Right ventricle myocardium superior (tissue), 1 donor: ENCODE measurements at regions not wholly inside any gene's neighbourhood (a gene's known extent, or its start where the extent isn't known, plus 50 kb on each side); places are given as distances from the start of the nearest gene placed in this dataset.

Experiments
- ATAC-seq: fragments of 200-7000 bp; cut with Tn5 transposase; one replicate; pipeline ENCODE4 v1.9.1; 2020; ENCODE audit warnings: mild to moderate bottlenecking; ENCODE audit not compliant: poor library complexity
- DNase-seq: peaks from one replicate; pipeline ENCODE4 v3.0.0-alpha.2; 2020
- intact Hi-C: fragments of 100-400 bp; cut with DNase I; formaldehyde crosslinking; loops from one replicate; pipeline ENCODE4 v1.11.2; 2022
- donor health status: DM: no; HTN: yes; CAD: no; lungs with severe emphysema.

DNA sequence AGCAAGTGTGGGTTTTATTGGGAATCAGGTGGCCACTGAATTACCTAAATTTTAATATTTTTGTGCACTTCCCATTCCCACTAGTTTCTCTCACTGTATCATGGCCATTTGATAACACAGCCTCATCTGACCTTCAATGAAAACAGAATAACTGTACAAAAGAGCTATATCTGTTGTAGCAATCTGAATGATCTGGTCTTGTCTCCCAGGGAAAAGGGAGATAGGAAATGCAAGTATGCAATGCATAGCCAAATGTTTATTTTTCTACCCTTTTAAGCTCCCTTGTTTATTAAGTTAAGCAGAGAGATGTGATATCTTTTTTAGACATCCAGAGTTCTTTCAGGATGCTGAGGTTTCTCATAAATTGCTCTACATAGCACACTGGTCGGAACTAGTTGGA, 288.3 kb upstream of the CLINT1 start:
- no peak for ATAC-seq
- DNase-seq, result no peak
- intact Hi-C loops, result no loop called here

DNA sequence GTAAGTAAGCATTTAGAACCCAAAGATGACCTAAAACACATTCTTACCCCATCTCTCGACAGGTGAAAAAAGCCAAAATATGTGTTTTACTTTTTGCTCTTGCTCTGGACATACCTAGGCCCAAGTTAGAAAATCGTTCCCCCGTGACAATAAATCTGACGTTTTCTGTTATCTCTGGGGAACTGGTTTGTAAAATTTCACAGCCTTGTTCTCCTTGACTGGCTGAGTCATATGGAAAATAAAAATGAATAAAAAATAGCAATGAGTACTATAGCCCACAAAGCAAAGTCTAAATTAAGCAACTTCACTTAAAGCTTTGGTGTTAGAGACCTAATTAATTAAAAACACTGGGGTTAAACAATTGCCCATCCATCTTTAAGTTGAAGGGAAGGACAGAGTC, 286.9 kb upstream of the CLINT1 start:
- intact Hi-C loops, result no loop called here
- no peak for DNase-seq
- ATAC-seq, result no peak

DNA sequence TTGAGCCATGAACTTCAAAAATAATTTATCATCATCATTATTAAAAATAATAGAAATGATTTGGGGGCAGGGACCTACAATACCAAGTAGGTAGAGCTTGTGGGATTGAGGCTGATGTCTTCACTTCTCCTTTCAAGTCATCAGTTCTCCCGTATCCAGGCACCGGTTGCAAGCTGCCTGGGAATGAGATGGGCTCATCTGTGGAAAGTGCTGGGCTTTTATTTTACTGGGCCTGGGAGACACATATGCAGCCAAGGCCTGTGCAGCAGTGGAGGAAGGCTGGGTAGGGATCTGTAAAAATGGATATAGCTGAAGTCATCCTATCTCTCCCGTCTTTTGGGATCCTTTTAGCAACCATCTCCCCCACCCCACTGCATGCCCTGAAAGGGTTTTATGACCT, 284.1 kb upstream of the CLINT1 start:
- ATAC-seq, result no peak
- intact Hi-C loops, result no loop called here
- no peak for DNase-seq

DNA sequence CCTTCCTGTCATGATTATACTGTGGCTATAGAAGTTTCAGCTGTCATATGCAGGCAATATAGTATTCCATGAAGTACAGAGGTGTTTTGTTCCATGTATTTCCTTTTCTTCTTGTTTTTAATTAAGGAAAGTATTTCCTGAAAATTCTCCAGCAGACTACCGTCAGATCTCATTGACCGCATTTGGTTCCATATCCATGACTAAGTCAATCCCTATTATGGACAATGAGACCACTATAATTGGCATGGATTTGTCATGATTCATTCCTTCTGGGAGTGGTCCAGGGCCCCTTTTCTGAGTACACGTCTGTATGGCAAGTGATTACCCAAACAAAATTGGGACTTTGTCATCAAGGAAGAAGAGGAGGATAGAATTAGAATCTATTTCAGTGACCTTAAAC, 283.2 kb upstream of the CLINT1 start:
- intact Hi-C loops, result no loop called here
- DNase-seq, result no peak
- no peak for ATAC-seq

DNA sequence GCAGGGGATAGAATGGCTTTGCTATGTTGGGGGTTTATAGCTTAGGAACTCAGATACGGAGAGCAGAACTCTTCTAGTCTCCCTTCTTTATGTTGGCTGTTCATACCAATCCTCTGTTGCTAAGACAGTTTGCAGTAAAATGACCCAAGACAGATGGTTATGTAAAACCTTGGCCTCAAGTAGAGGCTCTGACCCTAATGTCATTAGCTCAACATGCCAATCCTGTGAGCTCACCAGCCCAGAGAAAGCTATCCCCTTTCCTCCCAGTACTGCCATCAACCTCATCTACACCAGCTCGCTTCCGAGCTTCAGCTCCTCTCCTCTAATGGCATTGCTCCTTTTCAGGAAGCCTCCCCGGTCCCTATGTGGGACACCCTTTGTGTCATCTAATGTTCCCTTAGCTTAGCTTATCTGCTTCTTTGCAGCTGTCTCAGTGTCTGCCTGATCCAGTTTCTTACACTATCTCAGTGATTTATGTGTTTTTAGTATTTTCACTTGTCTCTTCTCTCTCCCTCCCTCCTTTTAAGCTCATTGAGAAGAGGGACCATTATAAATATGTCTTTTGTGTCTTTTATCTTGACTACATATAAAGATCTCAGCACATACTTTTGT, 281.3 kb upstream of the CLINT1 start:
- intact Hi-C loops, result no loop called here
- peak; percentile 81 for ATAC-seq
- DNase-seq, result peak; percentile 45

DNA sequence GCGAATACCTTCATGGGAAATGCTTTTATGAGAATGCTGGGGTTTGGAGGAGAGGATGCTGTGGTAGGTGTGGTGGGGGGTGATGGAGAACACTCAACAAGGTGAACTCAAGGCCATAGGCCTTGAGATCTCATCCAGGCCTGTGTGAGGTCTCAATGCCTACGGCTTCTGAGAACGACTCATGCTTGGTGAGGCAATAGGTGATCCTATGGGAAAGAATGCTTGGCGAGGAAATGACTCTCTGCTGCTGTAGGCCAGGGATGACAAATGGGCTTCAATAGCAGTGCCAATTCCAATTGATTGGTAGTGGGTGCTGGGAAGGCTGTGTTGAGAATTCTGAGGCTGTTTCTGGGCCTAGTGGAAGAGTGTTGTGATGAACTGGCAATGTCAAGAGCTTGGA, 280.2 kb upstream of the CLINT1 start:
- ATAC-seq, result no peak
- DNase-seq, result no peak
- intact Hi-C loops, result no loop called here

DNA sequence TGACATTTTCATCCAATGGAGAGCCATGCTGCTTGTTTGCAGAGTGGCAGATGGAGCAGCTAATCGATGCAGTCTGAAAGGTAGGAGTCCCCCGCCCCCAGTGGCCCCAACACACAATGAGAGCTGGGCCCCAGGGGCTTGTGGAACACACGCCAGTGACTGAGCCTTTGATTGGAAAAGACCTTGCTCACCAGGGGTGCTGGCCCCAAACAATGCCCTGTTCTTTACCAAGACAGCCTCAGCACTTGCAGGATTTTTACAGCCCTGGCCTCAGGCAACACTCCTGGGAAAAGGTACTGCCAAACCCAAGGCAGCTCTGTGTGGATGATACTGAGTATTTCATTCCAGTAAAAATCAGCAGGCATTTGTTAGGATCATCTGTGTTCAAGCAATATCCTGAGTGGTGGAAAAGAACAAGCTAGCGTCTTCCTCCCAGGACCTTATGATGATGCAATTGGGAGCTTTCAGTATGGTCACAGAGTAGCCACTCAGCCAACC, 276.8 kb upstream of the CLINT1 start:
- DNase-seq (peak; percentile 55), ATAC-seq (peak; percentile 80)
- intact Hi-C loops, result no loop called here

DNA sequence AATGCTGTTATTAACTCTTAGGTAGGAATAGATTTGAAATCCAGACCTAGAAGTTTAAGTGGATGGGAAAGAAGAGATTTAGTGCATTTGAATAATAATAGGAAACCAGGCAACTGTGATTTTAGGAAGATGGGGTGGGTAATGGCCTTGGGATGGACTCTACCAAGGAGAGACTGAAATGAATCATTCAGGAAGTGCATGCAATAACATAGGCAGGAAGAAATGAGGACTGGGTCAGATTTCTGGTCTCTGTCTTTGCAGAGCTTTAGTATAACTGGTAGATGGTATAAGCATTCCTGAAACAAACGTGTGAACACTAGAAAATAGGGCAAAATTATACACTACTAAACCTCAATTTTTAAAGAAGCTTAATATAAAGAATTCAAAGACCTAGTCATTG, 274.4 kb upstream of the CLINT1 start:
- ATAC-seq (no peak), DNase-seq (no peak)
- intact Hi-C loops, result no loop called here

DNA sequence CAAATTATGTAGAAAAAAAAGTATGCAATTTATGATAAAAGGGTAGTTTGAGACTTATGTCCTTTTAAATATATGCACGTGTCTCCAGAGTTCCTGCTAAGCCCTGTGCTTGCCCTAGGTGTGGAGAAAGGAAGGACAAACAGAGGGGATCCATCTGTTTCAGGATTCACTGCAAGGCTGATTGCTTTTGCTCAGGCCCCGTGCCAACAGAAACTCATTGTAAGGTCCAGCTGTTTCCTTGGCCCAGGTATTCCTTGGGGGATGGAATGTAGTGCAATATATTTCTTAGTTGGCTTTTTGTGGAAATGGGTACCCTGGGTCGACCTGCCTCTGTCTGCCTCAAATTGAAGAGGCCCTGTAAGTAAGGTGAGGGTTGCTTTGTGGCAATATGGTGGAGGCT, 268.6 kb upstream of the CLINT1 start:
- no peak for ATAC-seq
- intact Hi-C loops, result no loop called here

DNA sequence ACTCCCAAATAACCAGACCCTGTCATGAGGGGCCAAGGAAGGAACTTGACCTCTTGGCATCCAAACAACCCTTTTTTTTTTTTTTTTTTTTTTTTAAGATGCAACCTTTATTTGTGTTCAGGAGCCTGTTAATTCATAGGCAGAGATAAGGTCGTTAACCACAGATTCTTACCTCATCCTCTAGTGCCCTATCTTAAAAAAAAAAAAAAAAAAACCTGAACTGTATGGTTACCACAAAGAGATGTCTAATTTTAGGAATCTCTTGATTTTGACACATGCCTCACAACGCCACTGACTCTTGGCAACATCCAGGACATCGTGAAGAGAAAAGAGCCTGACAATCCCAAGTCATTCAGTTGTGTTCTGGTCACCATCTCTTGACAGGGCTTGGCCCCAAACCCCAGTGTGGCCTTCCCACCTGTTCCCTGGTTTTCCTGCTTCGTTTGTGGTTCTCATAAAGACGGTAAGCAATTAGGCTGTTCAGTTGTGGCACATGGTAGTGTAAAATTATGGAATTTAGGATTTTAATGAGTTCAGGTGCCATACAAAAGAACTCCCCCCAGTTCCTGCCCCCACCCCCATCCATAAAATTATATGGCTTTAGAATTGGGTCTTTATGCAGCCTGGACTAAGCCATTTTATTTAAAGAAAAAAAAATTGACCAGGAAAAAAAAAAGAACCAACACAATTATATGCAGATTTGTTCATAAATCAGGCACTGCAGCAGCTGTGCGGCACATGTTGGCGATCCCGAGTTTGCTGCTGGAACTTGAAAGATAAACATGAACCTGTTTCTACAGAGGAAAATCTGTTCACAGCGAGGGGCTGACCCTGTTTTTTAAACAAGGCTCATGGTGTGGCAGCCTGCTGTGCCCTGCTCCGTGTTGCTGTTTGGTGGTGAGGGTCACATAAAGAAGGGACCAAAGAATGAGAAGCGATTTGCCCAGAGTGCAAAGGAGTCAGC, 267.8 kb upstream of the CLINT1 start:
- ATAC-seq (no peak), DNase-seq (no peak)
- intact Hi-C loops, result no loop called here

More for the DNA sequence above, 268.6 kb upstream of the CLINT1 start:
- no peak for DNase-seq

DNA sequence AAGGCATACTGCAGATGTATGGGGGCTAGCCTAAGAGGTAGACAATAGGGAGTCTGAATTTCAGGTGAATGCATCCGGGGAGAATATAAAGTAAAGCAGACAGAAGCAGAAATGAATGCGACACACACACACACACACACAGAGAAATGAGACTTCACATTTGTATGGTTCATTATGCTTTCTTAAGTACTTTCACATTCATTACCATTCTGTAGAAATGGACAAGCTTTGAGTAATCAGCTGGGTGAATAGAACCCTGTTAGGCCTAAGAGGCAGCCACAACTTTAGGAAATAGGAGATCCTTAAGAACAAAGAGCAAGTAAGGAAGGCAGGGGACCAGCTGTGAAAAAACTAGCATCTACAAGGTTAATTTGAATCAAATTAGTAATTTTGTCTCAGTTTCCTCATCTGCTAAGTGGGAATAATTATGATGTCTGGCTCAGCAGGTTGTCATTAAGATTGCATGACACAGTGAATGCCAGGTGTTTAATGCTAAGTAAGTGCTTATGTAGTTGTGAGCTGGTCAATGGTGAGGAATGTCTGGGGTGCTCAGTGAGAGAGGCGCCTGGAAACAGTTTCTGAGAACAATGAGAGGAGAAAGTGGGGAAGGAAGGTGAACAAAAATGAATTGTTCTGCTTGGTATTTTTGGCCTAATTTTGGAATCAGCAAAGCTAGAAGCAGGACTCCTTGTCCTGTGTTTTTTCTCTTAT, 265.8 kb upstream of the CLINT1 start:
- intact Hi-C loops, result no loop called here
- ATAC-seq, result no peak

DNA sequence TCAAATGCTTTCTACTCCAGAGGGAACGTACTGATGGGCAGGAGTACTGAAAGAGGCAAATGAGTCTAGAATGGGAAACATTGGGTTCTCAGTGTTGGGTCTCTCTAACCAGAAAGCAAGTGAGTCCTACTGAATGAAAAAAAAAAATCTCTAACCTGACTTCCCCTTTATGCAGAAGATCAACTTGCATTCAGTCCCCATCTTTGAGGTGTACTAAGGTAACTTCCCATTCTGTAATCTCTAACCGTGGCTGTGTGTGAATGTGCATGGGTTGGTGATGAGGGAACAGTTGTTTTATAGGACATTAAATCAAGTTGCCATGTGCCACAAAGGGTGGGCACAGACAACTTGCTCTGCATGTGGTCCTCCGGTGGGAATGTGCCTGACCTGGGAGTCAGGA, 264.6 kb upstream of the CLINT1 start:
- DNase-seq (no peak), ATAC-seq (no peak)
- intact Hi-C loops, result no loop called here

More for the DNA sequence above, 265.8 kb upstream of the CLINT1 start:
- no peak for DNase-seq

DNA sequence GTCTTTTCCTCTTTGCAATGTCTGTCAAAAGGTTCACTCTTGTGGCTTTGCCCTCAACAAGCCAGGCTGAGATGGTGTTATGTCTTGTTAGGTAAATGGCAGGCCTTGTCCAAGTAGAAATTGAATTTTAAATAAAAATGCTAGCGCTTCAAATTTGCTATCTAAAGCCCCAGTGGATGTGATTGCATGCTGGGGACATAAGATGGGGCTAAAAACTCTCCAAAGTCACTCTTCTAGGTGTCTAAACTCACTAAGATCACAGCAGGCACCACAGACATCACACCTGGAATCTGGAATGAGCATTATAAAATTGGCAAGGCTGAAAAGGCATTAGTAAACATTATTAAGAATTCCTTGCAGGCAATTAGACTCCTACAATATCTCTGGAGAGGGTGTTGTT, 262.7 kb upstream of the CLINT1 start:
- ATAC-seq, result no peak
- no peak for DNase-seq
- intact Hi-C loops, result no loop called here

DNA sequence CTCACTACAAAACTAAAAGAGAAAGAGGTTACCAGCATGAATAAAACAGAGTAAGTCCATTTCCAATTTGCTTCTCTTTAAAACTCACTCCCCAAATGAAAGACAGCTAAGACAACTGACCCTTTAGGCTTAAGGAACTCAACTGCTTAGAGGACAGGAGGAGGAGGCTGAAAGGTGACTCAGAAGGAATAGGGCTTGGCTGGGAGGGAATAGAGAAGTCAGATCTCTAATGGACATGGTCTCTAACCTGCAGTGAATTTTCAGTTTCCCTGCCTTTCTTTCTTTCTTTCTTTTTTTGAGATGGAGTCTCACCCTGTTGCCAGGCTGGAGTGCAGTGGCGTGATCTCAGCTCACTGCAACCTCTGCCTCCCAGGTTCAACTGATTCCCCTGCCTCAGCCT, 261.8 kb upstream of the CLINT1 start:
- DNase-seq, result no peak
- intact Hi-C loops, result no loop called here
- ATAC-seq, result no peak

DNA sequence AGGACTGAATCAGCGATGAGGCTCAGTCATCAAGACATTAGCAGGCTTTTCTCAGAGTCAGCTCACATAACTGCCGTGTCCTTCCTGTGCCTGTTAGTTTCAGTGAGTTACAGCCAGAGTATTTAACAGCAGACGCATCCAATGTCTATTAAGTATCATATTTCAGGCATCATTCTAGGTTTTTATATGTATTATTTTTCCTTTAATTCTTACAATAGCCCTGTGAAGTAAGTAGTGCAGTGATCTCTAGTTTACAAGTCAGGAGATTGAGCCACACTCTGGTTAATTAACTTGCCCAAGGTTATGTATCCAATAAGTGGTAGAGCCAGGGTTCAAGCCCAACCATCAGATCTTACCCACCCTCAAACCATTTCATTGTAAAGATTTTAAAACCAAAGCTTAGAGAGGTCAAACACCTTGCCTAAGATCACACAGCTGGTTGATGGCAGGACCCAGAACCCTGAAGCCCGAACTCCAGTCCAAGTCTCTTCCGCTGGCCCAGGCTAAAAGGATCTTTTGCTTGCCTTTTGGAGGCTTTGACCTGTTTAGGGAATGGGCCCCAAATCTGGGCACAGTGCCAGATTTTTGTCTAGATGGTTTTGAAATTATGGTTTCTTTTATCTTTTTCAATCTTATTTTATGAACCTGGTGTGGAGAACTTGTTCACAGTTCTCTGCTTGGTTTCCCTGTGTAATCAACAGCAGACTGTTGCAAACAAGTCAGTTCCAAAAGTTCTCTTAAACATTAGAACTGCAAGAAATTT, 261.2 kb upstream of the CLINT1 start:
- no peak for ATAC-seq
- no peak for DNase-seq
- intact Hi-C loops, result no loop called here

DNA sequence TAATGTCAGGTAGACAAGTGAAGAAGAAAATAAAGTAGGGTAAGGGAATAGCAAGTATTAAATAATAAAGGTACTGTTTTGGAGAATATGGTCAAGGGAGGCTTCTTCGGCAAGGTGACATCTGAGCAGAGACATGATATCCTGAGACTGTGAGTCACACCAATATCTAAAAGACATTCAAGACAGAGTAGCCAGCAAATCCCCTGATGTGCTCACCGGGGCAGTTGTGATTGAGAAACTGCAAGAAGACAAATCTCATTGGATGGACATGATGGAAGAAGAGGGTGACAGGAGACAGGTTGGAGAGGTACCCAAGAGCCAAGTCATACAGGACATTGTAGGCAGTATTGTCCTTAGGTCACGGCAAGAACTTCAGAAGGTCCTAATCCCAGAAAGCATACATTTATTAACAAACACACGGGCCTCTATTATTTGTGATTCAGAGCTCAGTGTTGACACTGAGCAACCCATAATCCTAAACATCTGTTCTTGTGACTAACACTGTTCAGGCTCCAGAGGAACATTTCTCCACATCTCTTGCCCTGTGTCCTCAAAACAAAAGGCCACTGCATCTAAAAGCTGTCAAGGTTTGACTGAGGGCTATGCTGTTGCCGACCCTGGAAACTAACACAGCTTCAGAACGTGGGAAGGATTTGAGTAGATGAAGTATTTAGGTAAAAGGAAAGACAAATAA, 258.7 kb upstream of the CLINT1 start:
- no peak for DNase-seq
- intact Hi-C loops, result no loop called here
- peak; percentile 48 for ATAC-seq

DNA sequence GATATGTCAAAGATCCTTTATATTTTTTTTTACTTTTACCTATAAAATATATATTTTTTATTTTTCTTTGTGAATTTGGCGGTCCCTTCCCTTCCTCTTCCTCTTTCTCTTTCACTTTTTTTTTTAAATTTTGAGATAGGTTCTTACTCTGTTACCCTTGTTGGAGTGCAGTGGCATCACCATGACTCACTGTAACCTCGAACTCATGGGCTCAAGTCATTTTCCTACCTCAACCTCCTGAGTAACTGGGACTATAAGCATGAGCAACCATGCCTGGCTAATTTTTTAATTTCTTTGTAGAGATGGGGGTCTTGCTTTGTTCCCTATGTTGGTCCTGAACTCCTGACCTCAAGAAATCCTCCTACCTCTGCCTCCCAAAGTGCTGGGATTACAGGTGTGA, 258.0 kb upstream of the CLINT1 start:
- DNase-seq (no peak), ATAC-seq (no peak)
- intact Hi-C loops, result no loop called here

DNA sequence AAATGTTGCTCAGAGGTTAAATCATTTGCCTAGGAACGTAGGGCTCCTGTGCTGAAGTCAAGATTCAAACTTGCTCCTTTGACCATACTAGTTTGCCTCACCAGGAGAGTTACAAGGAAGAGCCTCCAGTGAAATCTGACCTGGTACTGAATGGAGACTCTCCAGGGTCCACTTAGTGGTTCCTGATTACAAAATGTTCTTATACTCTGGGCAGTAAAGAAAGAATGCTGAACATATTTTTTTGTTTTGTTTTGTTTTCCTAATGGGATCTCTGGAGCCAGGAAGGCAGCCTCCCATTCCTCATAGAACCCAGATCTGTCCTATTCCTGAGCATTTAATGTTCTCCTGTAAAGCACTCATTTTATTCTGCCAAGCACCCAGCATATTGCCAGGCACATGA, 256.5 kb upstream of the CLINT1 start:
- no peak for ATAC-seq

More for the DNA sequence above, 256.5 kb upstream of the CLINT1 start:
- DNase-seq, result no peak
- intact Hi-C loops, result no loop called here
